ENCODE measurements at regions not wholly inside any gene's neighbourhood (a gene's known extent, or its start where the extent isn't known, plus 50 kb on each side); places are given as distances from the start of the nearest gene placed in this dataset.

GRCh38 chr3:162385387-162385786, 888.8 kb downstream of the OTOL1 start:
- no peak for TF ChIP-seq CTCF (IDR thresholded peaks at IDR 0.05; ENCODE audit: insufficient read depth, low read depth, low read length)
- TF ChIP-seq EZH2 (IDR thresholded peaks at IDR 0.05; ENCODE audit: insufficient read depth, low read length), result no peak
